ENCODE measurements at regions not wholly inside any gene's neighbourhood (a gene's known extent, or its start where the extent isn't known, plus 50 kb on each side); places are given as distances from the start of the nearest gene placed in this dataset.
A peak's percentile ranks its signal among the peaks of the same experiment; 100 is the strongest.

DNA sequence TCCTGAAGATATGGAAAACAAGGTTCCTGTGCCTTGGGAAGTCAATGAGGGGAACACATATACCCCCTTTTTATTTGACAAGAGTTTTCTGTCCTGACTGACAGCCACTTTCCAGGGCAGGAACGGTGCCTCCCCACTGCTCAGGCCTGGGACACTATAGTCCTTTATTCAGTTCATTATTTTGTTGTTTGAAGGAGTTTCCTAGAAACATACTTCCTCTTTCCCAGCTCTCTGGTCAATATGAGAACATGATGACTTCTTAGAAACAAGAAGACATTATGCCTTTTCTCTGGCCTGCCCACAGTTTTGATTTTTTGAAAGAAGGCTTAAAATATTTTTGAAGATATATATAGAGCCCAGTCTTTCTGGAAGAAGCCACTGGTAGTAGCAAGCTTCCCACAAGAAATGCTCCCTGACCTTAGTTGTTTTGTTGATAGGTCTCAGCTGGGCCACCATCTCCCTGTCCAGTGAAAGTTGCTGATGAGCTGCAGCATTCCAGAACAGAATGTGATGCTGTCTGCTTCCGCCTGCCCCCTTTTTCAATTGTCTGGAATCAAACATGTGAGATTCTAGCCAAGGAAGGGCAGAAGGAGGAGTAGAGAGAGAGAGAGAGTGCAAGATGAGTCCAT is 122.7 kb upstream of the ADRA1D start:
- peak; percentile 12 to 25 (median 21) for DNase-seq (ENCODE audit: low read depth in 4 of 4, low spot score in 3 of 4)

- DNase-seq (ENCODE audit: low read depth in 4 of 4, low spot score in 3 of 4) = no peak
These were observed 121.8 kb upstream of the ADRA1D start for GRCh38 chr20:4370851-4371250.

- no peak for DNase-seq (ENCODE audit: low read depth in 4 of 4, low spot score in 3 of 4)
These were observed 120.7 kb upstream of the ADRA1D start for GRCh38 chr20:4369798-4370124.

- no peak for DNase-seq (ENCODE audit: low read depth in 4 of 4, low spot score in 3 of 4)
These were observed 120.2 kb upstream of the ADRA1D start for GRCh38 chr20:4369119-4369797.

DNA sequence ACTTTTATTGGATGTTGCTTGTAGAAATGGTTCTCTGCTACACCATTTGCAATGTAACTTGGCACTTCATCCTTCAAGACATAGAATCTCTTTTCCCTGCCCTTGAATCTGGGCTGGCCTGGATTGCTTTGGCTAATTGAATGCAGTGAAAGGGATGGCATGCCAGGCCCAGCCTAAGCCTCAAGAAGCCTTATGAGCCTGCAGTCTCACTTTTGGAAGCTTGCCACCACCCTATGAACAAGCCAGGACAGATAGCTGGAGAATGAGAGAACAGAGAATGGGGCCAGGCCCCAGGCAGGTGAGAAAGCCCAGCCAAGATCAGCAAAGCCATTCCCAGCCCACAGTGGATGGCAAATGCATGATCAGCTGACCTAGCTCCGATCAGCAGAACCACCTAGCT is 117.0 kb upstream of the ADRA1D start:
- DNase-seq (ENCODE audit: low read depth in 4 of 4, low spot score in 3 of 4) = no peak

DNA sequence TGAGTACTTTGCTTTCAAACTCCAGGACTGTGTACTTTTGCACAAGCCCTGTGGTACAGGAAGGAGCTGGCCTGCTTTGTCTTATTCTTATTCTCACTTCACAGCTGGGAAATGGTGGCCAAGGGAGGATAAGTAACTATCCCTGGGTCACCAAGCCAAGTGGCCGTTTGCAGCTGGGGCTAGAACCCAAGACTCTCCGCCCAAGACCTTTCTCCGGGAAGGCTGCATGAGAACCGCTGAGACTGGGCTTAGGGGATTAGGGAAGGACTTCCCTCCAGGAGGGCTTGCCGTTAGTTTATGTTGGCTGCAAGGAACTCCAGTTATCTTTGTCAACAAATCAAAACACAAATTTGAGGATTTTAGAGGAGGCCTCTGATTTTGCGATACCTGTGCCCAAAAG is 109.5 kb upstream of the ADRA1D start:
- DNase-seq (ENCODE audit: low read depth in 4 of 4, low spot score in 3 of 4) = no peak

GRCh38 chr20:4352348-4352747 is 103.3 kb upstream of the ADRA1D start:
- no peak for DNase-seq (ENCODE audit: low read depth in 4 of 4, low spot score in 3 of 4)

GRCh38 chr20:4350096-4350495 is 101.0 kb upstream of the ADRA1D start:
- no peak for DNase-seq (ENCODE audit: low read depth in 4 of 4, low spot score in 3 of 4)

DNA sequence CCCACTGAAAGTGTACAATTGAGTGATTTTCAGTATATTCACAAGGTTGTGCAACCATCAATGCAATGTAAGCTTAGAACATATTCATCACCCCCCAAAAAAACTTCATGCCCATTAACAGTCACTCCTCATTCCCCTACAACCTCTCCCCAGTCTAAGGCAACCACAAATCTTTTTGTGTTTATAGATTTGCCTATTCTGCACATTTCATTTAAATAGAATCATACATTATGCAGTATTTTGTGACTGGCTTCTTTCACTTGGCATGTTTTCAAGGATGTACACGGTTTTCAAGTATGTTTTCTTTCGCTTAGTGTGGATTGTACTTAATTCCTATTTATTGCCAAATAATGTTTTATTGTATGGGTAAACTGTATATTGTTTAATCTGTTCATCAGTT is 95.6 kb upstream of the ADRA1D start:
- no peak for DNase-seq (ENCODE audit: low read depth in 4 of 4, low spot score in 3 of 4)

DNA sequence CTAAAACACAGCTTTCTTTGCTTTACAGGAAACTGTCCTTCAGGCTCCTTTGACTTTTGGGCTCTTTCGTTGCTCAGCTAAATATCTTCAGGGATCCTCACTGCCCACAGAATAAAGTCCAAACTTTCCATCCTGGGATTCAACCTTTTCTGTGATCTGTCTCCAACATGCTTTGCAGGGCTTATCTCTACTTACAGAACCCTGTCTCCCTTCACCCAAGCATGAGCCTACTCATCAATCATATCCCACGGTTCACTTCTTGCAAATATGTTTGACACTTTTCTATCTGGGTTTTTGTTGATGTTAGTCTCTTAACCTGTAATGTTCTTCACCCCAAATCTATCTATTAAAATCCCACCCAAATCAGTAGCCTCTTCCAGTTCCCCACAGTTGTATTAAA is 93.5 kb upstream of the ADRA1D start:
- no peak for DNase-seq (ENCODE audit: low read depth in 4 of 4, low spot score in 3 of 4)

DNA sequence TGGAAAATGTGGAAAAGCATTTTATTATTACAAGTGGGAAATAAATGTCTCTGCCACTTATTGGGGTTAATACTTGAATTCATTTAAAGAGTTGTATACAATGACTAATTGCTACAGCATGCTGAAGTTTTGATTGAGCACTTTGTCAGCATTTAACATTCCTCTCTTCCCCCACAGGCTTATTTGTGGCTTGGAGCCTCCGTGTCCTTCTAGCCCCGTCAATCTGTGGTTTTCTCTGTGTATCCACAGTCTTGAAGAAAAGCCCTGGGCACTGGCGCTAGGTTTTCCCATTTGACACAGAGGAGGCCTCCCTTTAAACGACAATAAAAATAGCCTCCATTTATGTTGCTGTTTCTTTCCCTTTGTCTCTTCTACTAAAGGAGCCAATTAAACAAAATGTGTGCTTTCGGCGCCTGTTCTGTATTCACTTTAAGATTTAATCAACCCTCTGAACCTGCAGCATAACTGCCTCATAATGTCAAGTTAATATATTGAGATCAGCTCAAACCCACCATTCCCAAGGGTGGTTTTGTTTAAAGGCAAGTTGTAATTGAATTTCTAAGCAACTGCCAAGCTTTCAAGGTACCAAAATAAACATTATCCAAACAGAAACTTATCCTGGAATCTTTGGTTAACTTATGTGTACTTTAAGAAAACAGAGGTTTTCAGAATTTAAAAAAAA is 92.9 kb upstream of the ADRA1D start:
- DNase-seq (ENCODE audit: low read depth in 4 of 4, low spot score in 3 of 4) = peak in 3 of 4 donors; percentile 20 to 24 (median 23)

DNA sequence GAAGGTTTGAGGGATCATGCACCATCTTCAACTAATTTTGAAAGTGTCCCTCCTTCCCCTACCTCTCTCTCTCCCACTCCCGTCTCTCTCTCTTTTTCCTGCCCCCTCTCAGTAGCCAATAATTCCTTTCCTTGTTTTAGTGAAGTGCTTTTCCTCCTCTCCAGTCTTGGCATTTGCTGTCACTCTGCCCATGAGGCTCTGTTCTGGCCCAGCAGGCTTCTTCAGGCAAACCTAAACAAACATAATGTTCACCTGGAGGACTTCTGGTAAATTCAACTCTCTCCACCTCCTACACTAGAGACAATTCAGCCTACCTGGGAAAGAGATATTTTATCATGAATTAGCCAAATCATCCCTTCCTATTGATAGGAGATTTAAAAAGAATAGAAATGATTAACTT is 86.6 kb upstream of the ADRA1D start:
- no peak for DNase-seq (ENCODE audit: low read depth in 4 of 4, low spot score in 3 of 4)

GRCh38 chr20:4332121-4332860 is 83.2 kb upstream of the ADRA1D start:
- DNase-seq (ENCODE audit: low read depth in 4 of 4, low spot score in 3 of 4) = no peak

DNA sequence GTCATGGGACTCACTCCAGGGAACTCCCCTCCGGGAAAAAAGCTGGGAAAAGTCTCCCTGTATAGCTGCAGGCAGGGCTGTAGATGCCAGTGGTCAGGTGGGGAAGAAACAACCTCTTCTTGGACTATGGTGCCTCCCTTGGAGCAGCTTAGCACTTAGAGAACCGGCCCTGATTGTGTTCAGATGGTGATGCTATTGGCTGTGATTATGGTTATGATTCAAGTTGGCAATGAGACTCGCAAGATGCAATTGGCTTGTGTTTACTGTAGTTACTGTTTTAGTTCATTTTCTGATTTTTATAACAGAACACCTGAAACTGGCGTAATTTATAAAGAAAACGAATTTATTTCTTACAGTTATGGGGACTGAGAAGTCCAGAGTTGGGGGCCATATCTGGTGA is 80.9 kb upstream of the ADRA1D start:
- no peak for DNase-seq (ENCODE audit: low read depth in 4 of 4, low spot score in 3 of 4)

GRCh38 chr20:4329232-4329631 is 80.1 kb upstream of the ADRA1D start:
- no peak for DNase-seq (ENCODE audit: low read depth in 4 of 4, low spot score in 3 of 4)

- no peak for DNase-seq (ENCODE audit: low read depth in 4 of 4, low spot score in 3 of 4)
These were observed 79.5 kb upstream of the ADRA1D start for GRCh38 chr20:4328541-4328940.

GRCh38 chr20:4327956-4328355 is 78.9 kb upstream of the ADRA1D start:
- no peak for DNase-seq (ENCODE audit: low read depth in 4 of 4, low spot score in 3 of 4)

DNA sequence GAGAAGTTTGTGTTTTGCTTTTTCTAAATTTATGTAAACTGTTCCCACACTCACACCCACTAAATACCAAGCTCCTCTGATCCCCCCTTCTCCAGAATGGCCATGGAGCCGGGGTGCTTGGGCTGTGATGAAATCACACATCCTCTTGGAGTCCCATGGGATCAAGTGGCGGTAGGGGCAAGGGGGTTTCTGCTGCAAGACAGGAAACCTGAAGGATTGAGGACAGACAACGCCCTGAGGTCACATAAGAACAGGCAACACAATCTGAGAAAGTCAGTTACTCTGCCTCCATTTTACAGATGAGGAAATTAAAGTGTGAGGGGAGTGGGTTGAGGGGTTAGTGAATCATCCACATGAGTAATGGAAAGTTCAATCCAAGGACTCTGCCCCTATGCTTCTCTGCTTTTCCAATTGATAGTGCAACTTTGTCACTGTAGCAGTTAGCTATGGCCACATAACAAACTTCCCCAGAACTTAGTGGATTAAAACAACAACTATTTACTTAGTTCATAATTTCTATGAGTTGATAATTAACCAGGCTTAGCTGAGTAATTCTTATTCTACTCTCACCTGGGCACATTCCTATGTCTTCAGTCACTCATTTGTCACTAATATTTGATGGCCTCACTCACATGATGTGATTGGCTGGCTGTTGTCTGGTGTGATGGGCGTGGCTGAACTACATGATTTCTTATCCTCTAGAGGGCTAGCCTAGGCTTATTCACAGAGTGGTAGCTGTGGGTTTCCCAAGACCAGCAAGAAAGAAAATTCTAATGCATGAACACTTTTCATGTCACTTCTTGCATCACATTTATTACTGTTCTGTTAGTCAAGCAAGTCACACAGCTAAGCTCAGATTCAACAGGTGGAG is 77.3 kb upstream of the ADRA1D start:
- no peak for DNase-seq (ENCODE audit: low read depth in 4 of 4, low spot score in 3 of 4)

DNA sequence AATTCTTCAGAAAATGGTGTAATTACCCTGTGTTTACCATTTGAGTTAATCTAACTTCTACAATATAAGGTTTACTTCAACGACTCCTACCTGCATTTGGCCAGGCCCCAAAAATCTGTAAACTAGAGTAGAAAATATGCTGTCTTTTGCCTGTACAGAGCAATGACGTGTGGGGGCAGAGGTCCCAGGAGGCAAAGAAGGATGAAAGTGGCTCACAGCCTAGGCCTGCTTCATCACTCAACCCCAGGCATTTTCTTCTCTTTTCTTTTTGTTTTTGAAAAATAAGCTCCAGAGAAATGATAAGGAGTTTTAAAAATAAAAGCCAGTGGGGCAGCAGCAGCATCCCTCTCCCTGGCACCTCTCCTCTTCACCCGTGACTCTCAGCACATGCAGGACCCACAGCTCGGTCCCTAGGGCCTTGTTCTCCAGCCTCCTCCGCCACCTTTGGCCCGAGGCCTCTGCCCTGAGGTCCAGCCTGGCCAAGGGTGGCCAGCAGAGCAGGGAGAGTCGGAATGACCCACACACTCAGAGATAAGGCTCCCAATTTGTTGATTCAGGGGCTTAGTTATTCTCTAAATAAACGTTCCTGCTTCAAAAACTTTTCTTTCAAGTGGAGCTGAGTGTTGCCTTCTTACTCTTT is 76.6 kb upstream of the ADRA1D start:
- DNase-seq (ENCODE audit: low read depth in 4 of 4, low spot score in 3 of 4) = no peak

DNA sequence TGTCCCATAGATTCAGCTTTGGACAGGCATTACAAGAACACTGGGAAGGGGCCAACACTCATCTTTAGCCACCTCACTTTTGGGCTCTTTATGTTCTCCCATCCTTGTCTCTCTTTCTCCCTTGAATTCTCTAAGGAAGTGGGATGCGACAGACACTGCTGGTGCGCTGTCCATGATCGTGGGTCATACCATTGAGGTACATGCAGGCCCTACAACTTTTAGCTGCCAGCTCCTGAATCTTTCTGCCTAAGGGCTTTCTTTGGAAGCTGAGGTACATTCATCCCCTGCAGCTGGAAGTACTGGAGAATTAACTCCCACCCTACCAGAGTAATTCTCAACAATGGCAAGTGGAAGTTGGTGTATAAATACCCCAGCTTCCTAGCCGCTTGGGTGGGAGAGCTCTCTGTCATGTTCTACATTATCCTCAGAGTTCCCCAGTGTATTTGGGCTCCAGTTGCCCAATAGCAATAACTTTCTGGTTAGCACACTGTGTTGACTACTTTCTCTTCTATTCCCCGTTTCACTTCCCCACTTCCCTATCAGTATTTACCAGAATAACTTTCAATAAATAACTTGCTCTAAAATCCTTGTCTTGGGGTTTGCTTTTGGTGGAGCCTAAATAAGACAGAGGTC is 75.6 kb upstream of the ADRA1D start:
- no peak for DNase-seq (ENCODE audit: low read depth in 4 of 4, low spot score in 3 of 4)
